Neural progenitor cell (in vitro differentiated cells): ENCODE measurements at regions not wholly inside any gene's neighbourhood (a gene's known extent, or its start where the extent isn't known, plus 50 kb on each side); places are given as distances from the start of the nearest gene placed in this dataset.

Source experiments
- DNase-seq: peaks from one replicate; pipeline ENCODE4 v3.0.0-alpha.2; 2016; ENCODE audit warnings: low spot score
- H2AFZ ChIP-seq: fragments of 200-600 bp; sonication (generic); replicated peaks from 2 replicates; pipeline ENCODE4 v1.6.1; 2016; ENCODE audit warnings: antibody characterized with exemption
- H3F3A ChIP-seq: fragments of 200-600 bp; sonication (generic); 2 replicates; pipeline ENCODE4 v1.6.1; 2016; ENCODE audit warnings: antibody characterized with exemption, low read depth
- H3K27ac ChIP-seq: fragments of 200-600 bp; sonication (generic); 2 replicates; pipeline ENCODE4 v1.5.1; 2016; ENCODE audit warnings: mild to moderate bottlenecking
- H3K27me3 ChIP-seq: fragments of 200-600 bp; sonication (generic); 2 replicates; pipeline ENCODE4 v1.6.1; 2016; ENCODE audit warnings: mild to moderate bottlenecking, moderate library complexity
- H3K36me3 ChIP-seq: fragments of 200-600 bp; sonication (generic); 2 replicates; pipeline ENCODE4 v1.5.1; 2016
- H3K4me1 ChIP-seq: fragments of 200-600 bp; sonication (generic); 2 replicates; pipeline ENCODE4 v1.6.1; 2016; ENCODE audit warnings: mixed run types
- H3K4me2 ChIP-seq: fragments of 200-600 bp; sonication (generic); 2 replicates; pipeline ENCODE4 v1.6.1; 2016
- H3K4me3 ChIP-seq: fragments of 200-600 bp; sonication (generic); 2 replicates; pipeline ENCODE4 v1.5.1; 2016
- H3K79me2 ChIP-seq: fragments of 200-600 bp; sonication (generic); 2 replicates; pipeline ENCODE4 v1.6.1; 2016; ENCODE audit warnings: low read depth
- H3K9ac ChIP-seq: fragments of 200-600 bp; sonication (generic); 2 replicates; pipeline ENCODE4 v1.6.1; 2016
- H3K9me3 ChIP-seq: fragments of 200-600 bp; sonication (generic); 2 replicates; pipeline ENCODE4 v1.5.1; 2016; ENCODE audit warnings: low read depth
- H4K20me1 ChIP-seq: fragments of 200-600 bp; sonication (generic); 2 replicates; pipeline ENCODE4 v1.6.1; 2016; ENCODE audit warnings: low read depth
- H3K27ac Mint-ChIP-seq: 3 replicates; pipeline ENCODE4 v1.8.0; 2021; ENCODE audit warnings: mixed read lengths
- H3K27me3 Mint-ChIP-seq: 2 replicates; pipeline ENCODE4 v1.8.0; 2022; ENCODE audit warnings: low read depth, mild to moderate bottlenecking, inconsistent platforms, moderate library complexity, mixed read lengths; ENCODE audit not compliant: insufficient read depth
- H3K36me3 Mint-ChIP-seq: 3 replicates; pipeline ENCODE4 v1.8.0; 2021; ENCODE audit warnings: mixed read lengths
- H3K4me1 Mint-ChIP-seq: 3 replicates; pipeline ENCODE4 v1.8.0; 2021; ENCODE audit warnings: mixed read lengths
- H3K4me3 Mint-ChIP-seq: 3 replicates; pipeline ENCODE4 v1.8.0; 2021; ENCODE audit warnings: mild to moderate bottlenecking, moderate library complexity, mixed read lengths
- H3K9me3 Mint-ChIP-seq: 3 replicates; pipeline ENCODE4 v1.8.0; 2020; ENCODE audit warnings: mixed read lengths
- CTCF ChIP-seq: fragments of 200-600 bp; sonication (generic); IDR thresholded peaks from 2 replicates; pipeline ENCODE4 v1.5.1; 2017; ENCODE audit warnings: antibody characterized with exemption, mild to moderate bottlenecking
- EZH2 ChIP-seq: fragments of 200-600 bp; sonication (generic); IDR thresholded peaks from 2 replicates; pipeline ENCODE4 v1.6.1; 2017; ENCODE audit warnings: antibody characterized with exemption, mild to moderate bottlenecking, moderate library complexity
- EZH2phosphoT487 ChIP-seq: fragments of 200-600 bp; sonication (generic); IDR thresholded peaks from 2 replicates; pipeline ENCODE4 v1.6.1; 2017; ENCODE audit warnings: antibody characterized with exemption

- H3K27ac ChIP-seq, result no peak overlapping the region
- peaks cover 8% of the 10 kb centered on the region for H3K79me2 ChIP-seq
- H3K36me3 ChIP-seq, result no peaks in the 10 kb centered on the region
- DNase-seq, result no peak
- Mint-ChIP-seq H3K36me3 (peaks cover 15% of the 10 kb centered on the region), H3K9me3 (no peaks in the 10 kb centered on the region), H3K27me3 (peaks cover 3% of the 10 kb centered on the region), H3K4me3 (no peak overlapping the region), H3K4me1 (peaks cover 51% of the 10 kb centered on the region), H3K27ac (no peak overlapping the region)
- H3F3A ChIP-seq, result no peaks in the 10 kb centered on the region
- H3K4me1 ChIP-seq, result peaks cover 7% of the 10 kb centered on the region
- H3K4me3 ChIP-seq, result no peak overlapping the region
- TF ChIP-seq EZH2, result no peak
- no peak for TF ChIP-seq CTCF
- no peak for TF ChIP-seq EZH2phosphoT487
- H3K27me3 ChIP-seq, result no peaks in the 10 kb centered on the region
- H4K20me1 ChIP-seq, result peaks cover 89% of the 10 kb centered on the region
- no peaks in the 10 kb centered on the region for H3K9me3 ChIP-seq
- no peak overlapping the region for H3K9ac ChIP-seq
- H3K4me2 ChIP-seq, result no peak overlapping the region
- H2AFZ ChIP-seq, result no peak overlapping the region
Observed at GRCh38 chr2:120943403-120944034, 207.9 kb downstream of the GLI2 start.

DNA sequence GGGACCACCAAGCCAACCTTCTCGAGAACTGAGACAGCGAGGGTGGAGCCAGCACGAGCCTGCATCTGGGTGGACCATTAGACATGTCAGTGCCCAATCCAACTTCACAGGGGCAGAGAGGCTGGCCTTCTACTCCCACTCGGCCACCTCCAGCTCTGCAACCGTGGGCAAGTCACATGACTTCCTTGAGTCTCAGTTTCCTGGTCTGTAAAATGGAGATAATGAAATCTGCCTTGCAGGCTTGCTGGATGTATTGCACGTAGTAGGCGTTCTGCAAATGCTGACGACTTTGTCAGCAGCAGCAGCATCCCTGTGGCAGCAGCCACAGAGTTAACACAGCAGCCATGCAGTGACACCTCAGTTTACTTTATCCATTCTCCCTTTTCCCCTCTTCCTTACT, 208.9 kb downstream of the GLI2 start:
- Histone ChIP-seq H3K27ac (no peak overlapping the region), H3K4me3 (no peak overlapping the region), H3K4me1 (peaks cover 7% of the 10 kb centered on the region), H3K4me2 (no peak overlapping the region), H3K9me3 (no peaks in the 10 kb centered on the region), H3F3A (no peaks in the 10 kb centered on the region), H3K27me3 (no peaks in the 10 kb centered on the region), H2AFZ (no peak overlapping the region), H3K36me3 (no peaks in the 10 kb centered on the region), H3K79me2 (peaks cover 5% of the 10 kb centered on the region), H3K9ac (no peak overlapping the region), H4K20me1 (peaks cover 98% of the 10 kb centered on the region)
- H3K36me3 Mint-ChIP-seq, result peaks cover 17% of the 10 kb centered on the region
- TF ChIP-seq EZH2, result no peak
- no peak for TF ChIP-seq EZH2phosphoT487
- TF ChIP-seq CTCF, result no peak
- no peak overlapping the region for H3K4me3 Mint-ChIP-seq
- H3K4me1 Mint-ChIP-seq, result peaks cover 51% of the 10 kb centered on the region
- peaks cover 3% of the 10 kb centered on the region for H3K27me3 Mint-ChIP-seq
- H3K9me3 Mint-ChIP-seq, result no peaks in the 10 kb centered on the region
- DNase-seq, result no peak
- peak overlapping the region; percentile 37 for H3K27ac Mint-ChIP-seq

DNA sequence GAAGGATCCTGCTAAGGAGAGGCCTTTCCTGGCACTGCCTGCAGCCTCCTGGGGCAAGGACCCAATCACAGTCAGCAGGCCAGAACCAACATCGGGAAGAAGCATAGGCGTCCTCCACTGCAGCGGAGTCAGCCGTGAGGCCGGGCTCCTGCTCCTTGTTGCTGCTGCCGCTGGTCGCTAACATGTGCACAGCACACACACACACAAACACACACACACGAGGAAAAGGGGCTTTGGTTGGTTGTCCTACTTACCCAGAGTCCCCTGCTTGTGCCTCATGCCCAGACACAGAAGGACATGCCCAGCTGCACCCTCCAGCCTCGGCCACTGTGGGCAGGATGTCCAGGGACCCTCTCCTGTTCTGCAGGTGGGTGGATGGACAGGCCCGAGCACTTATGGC, 209.4 kb downstream of the GLI2 start:
- Histone ChIP-seq H3K9ac (no peak overlapping the region), H3K4me2 (no peak overlapping the region), H3K4me1 (peaks cover 7% of the 10 kb centered on the region), H3K36me3 (no peaks in the 10 kb centered on the region), H4K20me1 (peaks cover 98% of the 10 kb centered on the region), H3K9me3 (no peaks in the 10 kb centered on the region), H3K79me2 (peaks cover 5% of the 10 kb centered on the region), H2AFZ (no peak overlapping the region), H3K27ac (no peak overlapping the region), H3K4me3 (no peak overlapping the region), H3F3A (no peaks in the 10 kb centered on the region), H3K27me3 (no peaks in the 10 kb centered on the region)
- no peaks in the 10 kb centered on the region for H3K9me3 Mint-ChIP-seq
- no peak for DNase-seq
- H3K27me3 Mint-ChIP-seq, result peaks cover 3% of the 10 kb centered on the region
- peak overlapping the region; percentile 37 for H3K27ac Mint-ChIP-seq
- H3K4me3 Mint-ChIP-seq, result peak overlapping the region; percentile 30
- TF ChIP-seq EZH2phosphoT487 (no peak), EZH2 (no peak), CTCF (no peak)
- peaks cover 17% of the 10 kb centered on the region for H3K36me3 Mint-ChIP-seq
- H3K4me1 Mint-ChIP-seq, result peaks cover 51% of the 10 kb centered on the region
